ENCODE measurements at regions not wholly inside any gene's neighbourhood (a gene's known extent, or its start where the extent isn't known, plus 50 kb on each side); places are given as distances from the start of the nearest gene placed in this dataset.
"Not testable (repeated sequence)": the region's sequence is repeated elsewhere in the genome, so short reads cannot be mapped to it uniquely, and the experiment has no call there.

- DNase-seq = no peak
Observed at GRCh38 chr3:118244761-118245160, 789.9 kb downstream of the IGSF11 start.

DNA sequence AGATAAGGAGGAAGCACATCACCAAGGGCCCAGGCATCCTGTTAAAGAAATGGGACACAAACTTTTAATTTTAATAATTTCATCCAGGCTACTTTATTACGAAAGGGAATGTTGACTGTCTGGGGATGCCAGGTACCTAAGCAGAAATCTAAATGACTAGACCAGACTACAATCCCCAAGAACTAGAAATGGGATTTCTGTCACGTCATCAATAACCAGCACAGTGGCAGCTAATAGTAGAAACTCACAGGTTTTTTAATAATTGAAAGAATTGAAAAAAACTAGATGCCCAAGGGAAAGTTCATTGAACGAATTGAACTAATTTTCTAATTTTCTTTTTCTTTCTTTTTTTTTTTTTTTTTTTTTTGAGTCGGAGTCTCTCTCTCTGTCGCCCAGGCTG is 789.3 kb downstream of the IGSF11 start:
- DNase-seq = no peak

GRCh38 chr3:118258850-118259249 is 775.8 kb downstream of the IGSF11 start:
- DNase-seq = not testable (repeated sequence)

DNA sequence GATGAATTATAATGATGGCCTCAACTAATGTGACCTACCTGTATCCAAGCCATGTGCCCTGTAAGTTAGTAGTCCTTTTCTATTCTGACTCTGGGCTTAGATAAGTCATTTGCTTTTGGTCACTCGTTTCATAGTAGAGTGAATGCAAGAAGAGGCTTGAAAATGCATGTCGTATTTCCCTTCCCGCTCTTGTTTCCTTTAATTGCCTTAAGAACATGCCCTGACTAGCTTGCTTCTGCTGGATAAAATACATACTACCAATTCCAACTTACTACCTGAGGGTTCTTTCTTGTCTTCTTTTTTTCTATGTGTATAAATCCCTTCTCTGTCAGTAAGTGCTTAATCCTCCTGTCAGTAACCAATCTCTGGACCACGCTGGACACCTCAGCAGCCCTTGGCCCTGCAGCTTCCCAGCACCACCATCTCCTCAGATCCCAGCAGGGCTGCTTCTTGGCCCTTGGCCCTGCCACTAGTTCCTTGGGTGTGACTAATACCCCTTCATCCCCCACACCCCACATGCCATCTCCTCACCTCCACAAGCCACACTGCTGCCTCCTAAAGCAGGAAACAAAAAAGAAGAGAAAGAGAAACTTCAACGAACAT is 771.7 kb downstream of the IGSF11 start:
- DNase-seq = no peak

- no peak for DNase-seq
Observed at GRCh38 chr3:118267588-118267987, 767.1 kb downstream of the IGSF11 start.

DNA sequence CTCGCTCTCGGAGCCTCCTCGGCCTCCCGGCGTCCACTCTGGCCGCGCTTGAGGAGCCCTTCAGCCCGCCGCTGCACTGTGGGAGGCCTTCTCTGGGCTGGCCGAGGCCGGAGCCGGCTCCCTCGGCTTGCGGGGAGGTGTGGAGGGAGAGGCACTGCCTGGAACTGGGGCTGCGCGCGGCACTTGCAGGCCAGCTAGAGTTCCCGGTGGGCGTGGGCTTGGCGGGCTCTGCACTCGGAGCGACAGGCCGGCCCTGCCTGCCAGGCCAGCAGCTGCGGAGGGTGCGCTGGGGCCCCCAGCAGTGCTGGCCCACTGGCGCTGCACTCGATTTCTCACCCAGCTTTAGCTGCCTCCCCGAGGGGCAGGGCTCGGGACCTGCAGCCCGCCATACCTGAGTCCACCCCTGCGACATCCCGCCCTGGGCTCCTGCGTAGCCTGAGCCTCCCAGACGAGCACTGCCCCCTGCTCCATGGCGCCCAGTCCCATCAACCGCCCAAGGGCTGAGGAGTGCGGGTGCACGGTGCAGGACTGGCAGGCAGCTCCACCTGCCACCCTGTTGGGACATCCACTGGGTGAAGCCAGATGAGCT is 765.0 kb downstream of the IGSF11 start:
- no peak for DNase-seq

DNA sequence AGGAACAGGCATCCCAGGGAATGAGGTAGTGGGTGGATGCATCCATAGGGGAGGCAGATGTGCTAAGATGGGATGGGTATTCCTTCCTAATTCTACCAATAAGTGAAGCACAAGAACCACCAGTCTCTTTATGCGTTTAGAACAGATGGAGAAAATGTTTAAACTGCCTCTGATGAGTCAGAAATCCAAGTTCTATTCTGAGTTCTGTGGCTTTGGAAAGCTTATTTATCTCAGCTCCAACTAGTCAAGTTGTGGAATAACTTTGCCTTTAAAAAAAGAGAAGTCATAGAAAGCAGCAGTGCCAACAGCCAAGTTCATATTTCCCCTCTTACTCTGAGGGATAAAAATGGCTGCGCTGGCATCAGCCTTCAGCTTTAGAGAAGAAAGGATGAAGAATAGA is 761.7 kb downstream of the IGSF11 start:
- DNase-seq = no peak

- DNase-seq = no peak
Observed at GRCh38 chr3:118277814-118278213, 756.8 kb downstream of the IGSF11 start.

DNA sequence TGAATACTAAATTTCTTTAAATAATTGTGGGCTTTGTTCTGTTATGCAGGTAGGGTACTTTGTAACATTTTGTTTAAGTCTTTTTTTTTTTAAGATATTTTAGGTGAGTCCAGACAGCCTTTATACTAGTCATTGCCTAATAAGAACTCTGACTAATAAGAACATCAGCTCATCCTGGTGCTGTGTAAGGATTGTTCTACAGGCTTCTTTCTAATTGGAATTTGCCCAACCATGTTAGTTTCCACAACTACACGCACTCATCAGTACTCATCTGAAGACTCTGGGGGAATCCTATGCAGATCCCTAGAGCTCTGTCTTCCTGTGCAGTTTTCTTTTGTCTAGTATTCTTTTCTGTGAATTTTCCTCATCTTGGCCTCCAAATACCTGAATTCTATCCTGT is 741.8 kb downstream of the IGSF11 start:
- no peak for DNase-seq

GRCh38 chr3:118298133-118298532 is 736.5 kb downstream of the IGSF11 start:
- DNase-seq = no peak

DNA sequence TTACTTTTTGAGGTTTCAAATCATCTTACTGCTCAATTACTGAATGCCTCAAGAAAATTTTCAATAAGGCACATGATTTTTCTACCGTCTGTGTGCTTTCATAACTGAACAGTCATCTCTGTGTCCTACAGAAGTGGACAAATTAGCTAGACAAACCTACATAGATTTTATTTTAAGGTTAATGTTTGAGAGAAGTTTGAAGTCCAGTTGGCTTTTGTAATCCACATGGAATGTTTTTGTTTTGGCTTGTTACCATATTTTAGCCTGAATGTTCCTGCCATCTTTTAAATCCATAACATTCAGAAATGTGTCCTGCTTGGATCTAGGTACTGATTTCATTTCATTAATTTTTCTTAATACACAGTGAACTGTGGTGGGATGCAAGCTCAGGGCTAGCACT is 730.1 kb downstream of the IGSF11 start:
- DNase-seq = no peak

DNA sequence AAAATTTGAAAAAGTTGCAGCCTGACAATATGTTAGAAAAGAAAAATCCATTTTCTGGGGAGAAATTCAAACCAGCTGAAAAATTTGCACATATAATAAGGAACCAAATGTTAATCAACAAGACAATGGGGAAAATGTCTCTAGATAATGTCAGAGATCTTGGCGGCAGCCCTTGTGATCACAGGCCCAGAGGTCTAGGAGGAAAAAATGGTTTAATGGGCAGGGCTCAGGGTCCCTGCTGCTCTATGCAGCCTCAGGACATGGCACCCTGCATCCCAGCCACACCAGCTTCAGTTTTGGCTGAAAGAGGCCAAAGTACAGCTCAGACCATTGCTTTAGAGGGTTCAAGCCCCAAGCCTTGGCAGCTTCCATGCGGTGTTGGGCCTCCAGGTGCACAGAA is 701.9 kb downstream of the IGSF11 start:
- no peak for DNase-seq

GRCh38 chr3:118337649-118338048 is 697.0 kb downstream of the IGSF11 start:
- DNase-seq = no peak

DNA sequence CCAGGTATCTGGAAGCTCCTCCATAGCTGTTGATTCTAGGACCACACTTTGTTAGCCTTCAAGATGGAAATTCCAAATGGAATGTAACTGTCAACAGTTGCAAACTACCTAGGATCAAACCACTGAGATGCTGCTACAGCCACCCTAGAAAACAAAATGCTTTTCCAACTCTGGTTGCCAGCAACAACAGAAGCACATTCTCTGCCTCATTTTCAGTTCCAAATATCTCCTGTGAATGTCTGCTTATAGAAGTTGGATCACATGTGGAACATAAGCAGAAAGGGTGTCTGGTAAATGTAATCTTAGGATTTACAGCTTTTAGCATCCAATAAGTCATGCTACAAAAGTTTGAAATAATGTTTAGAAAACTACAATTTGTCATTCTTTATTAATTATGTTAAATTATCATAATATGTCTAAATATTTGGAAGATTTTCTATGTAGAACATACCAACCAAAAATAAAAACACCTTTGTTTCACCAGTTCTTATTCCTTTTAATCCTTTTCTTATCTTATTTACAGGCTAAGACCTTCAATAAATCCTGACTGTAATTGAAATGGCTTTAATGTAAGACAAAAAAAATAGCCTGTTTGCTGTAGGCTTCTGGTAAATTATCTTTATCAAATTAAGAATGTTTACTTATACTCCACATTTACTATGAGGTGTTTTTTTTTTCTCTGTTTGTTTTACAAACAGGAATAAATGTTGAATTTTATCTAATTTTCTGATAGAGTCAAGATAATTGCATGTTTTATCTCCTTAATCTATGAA is 687.1 kb downstream of the IGSF11 start:
- no peak for DNase-seq

DNA sequence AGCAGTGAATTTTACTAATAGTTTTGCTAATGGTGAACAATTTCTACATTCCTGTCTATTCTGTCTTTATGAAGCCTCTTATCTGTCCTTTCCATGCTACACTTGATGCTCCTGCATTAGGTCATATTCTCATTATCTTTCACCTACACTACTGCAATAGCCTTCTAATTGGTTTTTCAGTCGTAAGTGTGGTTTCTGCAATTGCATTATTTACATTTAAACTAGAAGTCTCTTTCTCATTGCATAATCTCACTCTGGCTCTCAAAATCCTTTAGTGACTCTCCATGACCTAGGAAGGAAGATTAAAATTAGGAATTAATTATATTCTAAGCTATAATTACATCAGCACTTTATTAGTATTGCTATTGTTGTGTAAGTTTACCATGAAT is 686.5 kb downstream of the IGSF11 start:
- DNase-seq = no peak

DNA sequence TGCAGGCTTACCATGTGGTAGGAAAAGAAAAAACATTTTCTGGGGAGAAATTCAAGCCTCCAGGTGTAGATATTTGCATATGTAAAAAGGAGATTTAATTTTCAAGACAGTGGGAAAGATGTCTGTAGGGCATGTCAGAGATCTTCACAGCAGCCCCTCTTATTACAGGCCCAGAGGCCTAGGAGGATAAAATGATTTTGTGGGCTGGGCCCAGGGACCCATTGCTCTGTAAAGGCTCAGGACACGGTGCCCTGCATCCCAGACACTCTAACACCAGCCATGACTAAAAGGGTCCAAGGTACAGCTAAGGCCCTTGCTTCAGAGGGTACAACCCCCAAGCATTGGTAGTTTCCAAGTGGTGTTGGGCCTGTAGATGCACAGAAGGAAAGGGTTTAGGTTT is 680.1 kb downstream of the IGSF11 start:
- no peak for DNase-seq

DNA sequence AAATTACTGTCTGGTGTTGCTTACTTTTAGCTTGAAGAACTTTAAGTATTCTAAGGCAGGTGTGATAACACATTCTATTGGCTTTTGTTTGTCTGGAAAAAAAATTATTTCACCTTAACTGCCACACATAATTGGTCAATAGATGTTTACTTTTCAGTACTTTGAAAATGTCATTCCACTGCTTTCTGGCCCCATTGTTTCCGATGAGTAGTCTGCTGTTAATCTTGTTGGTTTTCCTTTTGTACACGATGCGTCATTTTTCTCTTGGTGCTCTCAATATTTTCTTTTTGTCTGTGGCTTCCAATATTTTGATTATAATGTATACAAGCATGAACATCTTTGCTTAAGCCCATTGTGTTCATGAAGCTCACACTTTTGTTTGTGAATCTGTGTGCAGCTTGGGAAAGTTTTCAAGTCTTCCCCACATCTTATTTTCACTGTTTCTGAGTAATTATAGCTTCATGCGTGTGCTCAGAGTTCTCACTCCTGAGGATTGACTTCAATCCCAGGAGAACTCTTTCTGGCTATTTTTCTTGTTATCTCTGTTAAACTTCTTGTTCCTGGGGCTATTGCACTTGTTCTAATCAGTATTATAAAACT is 664.7 kb downstream of the IGSF11 start:
- no peak for DNase-seq

- DNase-seq = no peak
Observed at GRCh38 chr3:118380576-118380975, 654.1 kb downstream of the IGSF11 start.

GRCh38 chr3:118396491-118396890 is 638.2 kb downstream of the IGSF11 start:
- DNase-seq = no peak

- DNase-seq = no peak
Observed at GRCh38 chr3:118400086-118400485, 634.6 kb downstream of the IGSF11 start.

DNA sequence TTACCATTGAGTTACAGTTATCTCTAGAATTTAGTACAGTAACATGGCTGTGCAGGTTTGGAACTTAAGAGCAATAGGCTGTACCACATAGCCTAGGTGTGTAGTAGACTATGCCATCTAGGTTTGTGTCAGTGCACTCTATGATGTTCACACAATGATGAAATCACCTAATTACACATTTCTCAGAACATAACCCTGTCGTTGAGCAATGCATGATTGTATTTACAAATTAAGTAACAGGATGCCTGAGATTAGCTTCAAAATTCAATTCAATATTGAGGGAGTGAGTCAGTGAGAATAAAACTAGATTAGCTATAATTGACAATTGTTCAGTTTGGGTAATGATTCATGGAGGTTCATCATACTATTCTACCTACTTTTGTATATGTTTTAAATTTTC is 633.8 kb downstream of the IGSF11 start:
- no peak for DNase-seq

- DNase-seq = no peak
Observed at GRCh38 chr3:118401887-118402286, 632.8 kb downstream of the IGSF11 start.

- DNase-seq = no peak
Observed at GRCh38 chr3:118402971-118403370, 631.7 kb downstream of the IGSF11 start.

GRCh38 chr3:118406562-118406961 is 628.1 kb downstream of the IGSF11 start:
- no peak for DNase-seq

Data from stimulated activated CD4-positive, alpha-beta T cell treated with anti-CD3 and anti-CD28 coated beads, Interleukin-4, amount 100 ng/mL, for 4 hours (primary cell).